Astrocyte (in vitro differentiated cells and primary cell): ENCODE measurements at regions not wholly inside any gene's neighbourhood (a gene's known extent, or its start where the extent isn't known, plus 50 kb on each side); places are given as distances from the start of the nearest gene placed in this dataset.

Experiments
- DNase-seq: peaks from one replicate; pipeline ENCODE4 v3.0.0-alpha.2; 2010; ENCODE audit warnings: low read depth
- FAIRE-seq: peaks from 2 replicates; lab custom pipeline; 2011; peaks lifted over from hg19 to GRCh38; lab: Jason Lieb, UNC
- H2AFZ ChIP-seq: 2 replicates; pipeline ENCODE4 v1.6.0; 2012; ENCODE audit warnings: low read depth, low read length, inconsistent platforms
- H3K27ac ChIP-seq: 2 replicates; pipeline ENCODE4 v1.5.1; 2011; ENCODE audit warnings: low read depth, low read length, inconsistent platforms
- H3K27me3 ChIP-seq: 2 replicates; pipeline ENCODE4 v1.6.0; 2011; ENCODE audit warnings: low read length, inconsistent platforms; ENCODE audit not compliant: insufficient read depth
- H3K36me3 ChIP-seq: 2 replicates; pipeline ENCODE4 v1.5.1; 2011; ENCODE audit warnings: low read length, inconsistent platforms; ENCODE audit not compliant: insufficient read depth
- H3K4me1 ChIP-seq: 2 replicates; pipeline ENCODE4 v1.5.1; 2011; ENCODE audit warnings: low read length, inconsistent platforms; ENCODE audit not compliant: insufficient read depth
- H3K4me2 ChIP-seq: 2 replicates; pipeline ENCODE4 v1.6.0; 2012; ENCODE audit warnings: low read length, inconsistent platforms
- H3K4me3 ChIP-seq: 2 replicates; pipeline ENCODE4 v1.5.1; 2011; ENCODE audit warnings: low read depth, mild to moderate bottlenecking, low read length, inconsistent platforms; ENCODE audit not compliant: insufficient read depth
- H3K79me2 ChIP-seq: 2 replicates; pipeline ENCODE4 v1.6.0; 2012; ENCODE audit warnings: mild to moderate bottlenecking, low read length, inconsistent platforms; ENCODE audit not compliant: insufficient read depth
- H3K9ac ChIP-seq: 2 replicates; pipeline ENCODE4 v1.6.0; 2012; ENCODE audit warnings: mild to moderate bottlenecking, low read length, inconsistent platforms
- H3K9me3 ChIP-seq: 2 replicates; pipeline ENCODE4 v1.5.1; 2012; ENCODE audit warnings: low read depth, mild to moderate bottlenecking, low read length, inconsistent platforms; ENCODE audit not compliant: insufficient read depth
- H4K20me1 ChIP-seq: 2 replicates; pipeline ENCODE4 v1.6.0; 2012; ENCODE audit warnings: low read length, inconsistent platforms; ENCODE audit not compliant: insufficient read depth
- H3K27ac Mint-ChIP-seq: one replicate; pipeline ENCODE4 v1.8.0; 2021; ENCODE audit warnings: mild to moderate bottlenecking, mixed read lengths; ENCODE audit not compliant: unreplicated experiment
- H3K27me3 Mint-ChIP-seq: one replicate; pipeline ENCODE4 v1.8.0; 2021; ENCODE audit warnings: low read depth, mixed read lengths; ENCODE audit not compliant: unreplicated experiment
- H3K36me3 Mint-ChIP-seq: one replicate; pipeline ENCODE4 v1.8.0; 2021; ENCODE audit warnings: low read depth, mixed read lengths; ENCODE audit not compliant: unreplicated experiment
- H3K4me1 Mint-ChIP-seq: one replicate; pipeline ENCODE4 v1.8.0; 2021; ENCODE audit warnings: low read depth, mixed read lengths; ENCODE audit not compliant: unreplicated experiment
- H3K4me3 Mint-ChIP-seq: one replicate; pipeline ENCODE4 v1.8.0; 2021; ENCODE audit warnings: mild to moderate bottlenecking, moderate library complexity, mixed read lengths; ENCODE audit not compliant: unreplicated experiment
- H3K9me3 Mint-ChIP-seq: one replicate; pipeline ENCODE4 v1.8.0; 2021; ENCODE audit warnings: mild to moderate bottlenecking, mixed read lengths; ENCODE audit not compliant: unreplicated experiment
- CTCF ChIP-seq: IDR thresholded peaks from 2 replicates; pipeline ENCODE4 v1.5.1; 2011; ENCODE audit warnings: low read depth, mild to moderate bottlenecking, inconsistent platforms, low read length, moderate library complexity; ENCODE audit not compliant: insufficient read depth
- EZH2 ChIP-seq: IDR thresholded peaks from 2 replicates; pipeline ENCODE4 v1.6.1; 2012; ENCODE audit warnings: mild to moderate bottlenecking, low read length, inconsistent platforms; ENCODE audit not compliant: insufficient read depth

GRCh38 chrX:21156632-21157031 is 217.6 kb upstream of the CNKSR2 start:
- H3K9me3 ChIP-seq = no peaks in the 10 kb centered on the region
- no peaks in the 10 kb centered on the region for H3K4me1 ChIP-seq
- DNase-seq (no peak), FAIRE-seq (peak; percentile 74)
- no peaks in the 10 kb centered on the region for H3K36me3 ChIP-seq
- Mint-ChIP-seq H3K4me1 (peaks cover 21% of the 10 kb centered on the region), H3K36me3 (no peaks in the 10 kb centered on the region), H3K27ac (no peak overlapping the region), H3K4me3 (no peak overlapping the region), H3K27me3 (no peaks in the 10 kb centered on the region), H3K9me3 (no peaks in the 10 kb centered on the region)
- H3K79me2 ChIP-seq = no peaks in the 10 kb centered on the region
- H2AFZ ChIP-seq = no peak overlapping the region
- no peaks in the 10 kb centered on the region for H4K20me1 ChIP-seq
- no peak overlapping the region for H3K4me2 ChIP-seq
- no peak for TF ChIP-seq CTCF
- TF ChIP-seq EZH2 = no peak
- no peaks in the 10 kb centered on the region for H3K27me3 ChIP-seq
- no peak overlapping the region for H3K27ac ChIP-seq
- H3K9ac ChIP-seq = no peak overlapping the region
- no peak overlapping the region for H3K4me3 ChIP-seq

GRCh38 chrX:21158678-21159077 is 215.5 kb upstream of the CNKSR2 start:
- H3K4me2 ChIP-seq = no peak overlapping the region
- DNase-seq = no peak
- Mint-ChIP-seq H3K4me3 (no peak overlapping the region), H3K36me3 (no peaks in the 10 kb centered on the region), H3K27ac (no peak overlapping the region), H3K27me3 (no peaks in the 10 kb centered on the region), H3K4me1 (peaks cover 14% of the 10 kb centered on the region), H3K9me3 (no peaks in the 10 kb centered on the region)
- TF ChIP-seq EZH2 = no peak
- no peak for TF ChIP-seq CTCF
- no peak overlapping the region for H3K4me3 ChIP-seq
- H3K79me2 ChIP-seq = no peaks in the 10 kb centered on the region
- H4K20me1 ChIP-seq = no peaks in the 10 kb centered on the region
- no peaks in the 10 kb centered on the region for H3K4me1 ChIP-seq
- H2AFZ ChIP-seq = no peak overlapping the region
- no peak overlapping the region for H3K9ac ChIP-seq
- no peak for FAIRE-seq
- no peaks in the 10 kb centered on the region for H3K27me3 ChIP-seq
- no peaks in the 10 kb centered on the region for H3K9me3 ChIP-seq
- H3K27ac ChIP-seq = no peak overlapping the region
- no peaks in the 10 kb centered on the region for H3K36me3 ChIP-seq

- peak overlapping the region; percentile 69 for H3K4me2 ChIP-seq
- H3K36me3 ChIP-seq = no peaks in the 10 kb centered on the region
- DNase-seq (peak; percentile 41), FAIRE-seq (peak; percentile 100)
- Mint-ChIP-seq H3K4me1 (peaks cover 9% of the 10 kb centered on the region), H3K36me3 (no peaks in the 10 kb centered on the region), H3K27ac (peak overlapping the region; percentile 94), H3K9me3 (no peaks in the 10 kb centered on the region), H3K27me3 (no peaks in the 10 kb centered on the region), H3K4me3 (peak overlapping the region; percentile 45)
- no peak overlapping the region for H2AFZ ChIP-seq
- H3K9ac ChIP-seq = no peak overlapping the region
- H3K27ac ChIP-seq = peak overlapping the region; percentile 19
- no peaks in the 10 kb centered on the region for H3K27me3 ChIP-seq
- no peaks in the 10 kb centered on the region for H4K20me1 ChIP-seq
- no peaks in the 10 kb centered on the region for H3K79me2 ChIP-seq
- H3K9me3 ChIP-seq = no peaks in the 10 kb centered on the region
- H3K4me1 ChIP-seq = peaks cover 4% of the 10 kb centered on the region
- TF ChIP-seq EZH2 (no peak), CTCF (no peak)
- peak overlapping the region; percentile 10 for H3K4me3 ChIP-seq
Observed at GRCh38 chrX:21166272-21166982, 207.8 kb upstream of the CNKSR2 start.
